NCI-H1436 (cell line): ENCODE measurements at regions not wholly inside any gene's neighbourhood (a gene's known extent, or its start where the extent isn't known, plus 50 kb on each side); places are given as distances from the start of the nearest gene placed in this dataset.
"Not testable (repeated sequence)": the region's sequence is repeated elsewhere in the genome, so short reads cannot be mapped to it uniquely, and the experiment has no call there.

ENCODE experiments used
- DNase-seq: peaks from one replicate; lab custom pipeline; 2025; lab: John Stamatoyannopoulos, UW

DNA sequence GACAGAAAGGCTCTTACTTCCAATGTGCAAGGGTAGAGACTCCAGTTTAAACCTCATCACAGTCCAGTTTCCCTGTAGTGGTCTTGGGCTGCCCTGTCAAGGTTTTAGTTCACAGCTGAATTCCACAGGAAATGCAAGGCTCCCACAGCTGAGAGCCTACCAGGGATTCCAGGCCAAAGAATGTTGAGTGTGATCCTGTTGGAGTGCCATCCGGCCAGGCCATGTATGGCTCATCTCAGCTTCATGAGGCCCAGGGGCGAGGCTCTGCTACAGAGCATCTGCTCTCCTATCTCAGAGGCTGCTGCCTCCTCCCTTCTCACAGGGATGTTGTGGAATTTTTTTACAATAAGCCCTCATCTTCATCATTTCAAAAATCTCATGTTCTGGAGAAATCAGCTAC lies 239.8 kb upstream of the CCL2 start:
- no peak for DNase-seq

DNA sequence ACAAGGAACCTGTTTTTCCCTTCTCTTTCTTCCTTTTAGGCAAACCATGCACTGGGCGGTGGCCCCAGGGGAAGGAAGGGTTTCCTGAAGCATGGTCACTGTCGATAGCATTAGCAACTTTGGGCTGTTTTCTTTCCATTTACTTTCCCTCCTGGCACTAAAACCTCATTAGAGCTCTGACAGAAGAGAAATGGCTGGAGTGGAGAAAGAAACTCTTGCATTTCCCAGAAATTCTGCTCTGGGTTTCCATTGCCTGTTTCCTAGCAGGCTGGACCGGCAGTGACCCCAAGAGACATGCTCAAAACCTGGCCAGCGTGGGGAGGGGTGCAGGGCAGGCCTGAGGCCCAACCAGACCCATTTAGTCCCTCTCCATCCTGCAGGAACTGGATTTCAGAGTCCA lies 230.7 kb upstream of the CCL2 start:
- DNase-seq: no peak

DNA sequence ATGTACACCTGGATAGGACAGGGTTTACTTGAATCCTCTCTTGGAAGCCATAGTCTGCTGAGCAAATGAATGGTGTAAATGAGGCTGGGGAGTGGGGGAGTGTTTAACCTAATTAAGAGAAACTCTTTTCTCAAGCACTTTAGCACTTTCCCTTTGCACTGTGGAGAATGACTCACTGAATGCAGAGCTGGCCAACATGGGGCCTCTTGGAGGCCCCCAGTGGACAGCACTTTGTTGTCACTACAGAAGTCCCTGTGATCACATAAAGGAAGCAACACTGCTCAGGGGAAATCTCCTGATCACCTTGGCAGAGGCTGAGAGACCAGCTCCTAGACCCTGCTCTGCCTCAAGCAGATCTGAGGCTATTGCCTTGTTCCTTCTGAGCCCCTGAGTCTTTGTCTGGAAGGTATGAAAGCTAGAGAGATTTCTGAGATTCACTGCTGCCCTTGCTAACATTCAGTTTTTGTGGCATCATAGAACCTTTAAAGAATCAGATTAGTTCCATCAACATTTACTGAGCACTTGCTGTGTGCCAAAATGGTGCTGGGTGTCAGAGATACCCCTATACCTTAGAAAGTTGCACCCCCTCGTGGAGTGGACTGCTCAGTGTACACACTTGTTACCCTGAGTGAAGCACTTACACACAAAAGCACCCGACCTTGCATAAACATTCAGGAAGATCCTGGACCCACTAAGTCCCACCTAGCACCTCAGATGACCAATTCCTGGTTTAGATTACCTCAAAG lies 230.1 kb upstream of the CCL2 start:
- DNase-seq: no peak

DNA sequence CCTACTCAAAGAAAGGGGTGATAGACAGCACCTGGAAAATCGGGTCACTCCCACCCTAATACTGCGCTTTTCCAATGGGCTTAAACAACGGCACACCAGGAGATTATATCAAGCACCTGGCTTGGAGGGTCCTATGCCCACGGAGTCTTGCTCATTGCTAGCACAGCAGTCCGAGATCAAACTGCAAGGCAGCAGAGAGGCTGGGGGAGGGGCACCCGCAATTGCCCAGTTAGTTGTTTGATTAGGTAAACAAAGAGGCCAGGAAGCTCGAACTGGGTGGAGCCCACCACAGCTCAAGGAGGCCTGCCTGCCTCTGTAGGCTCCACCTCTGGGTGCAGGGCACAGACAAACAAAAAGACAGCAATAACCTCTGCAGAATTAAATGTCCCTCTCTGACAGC lies 224.5 kb upstream of the CCL2 start:
- DNase-seq: not testable (repeated sequence)

DNA sequence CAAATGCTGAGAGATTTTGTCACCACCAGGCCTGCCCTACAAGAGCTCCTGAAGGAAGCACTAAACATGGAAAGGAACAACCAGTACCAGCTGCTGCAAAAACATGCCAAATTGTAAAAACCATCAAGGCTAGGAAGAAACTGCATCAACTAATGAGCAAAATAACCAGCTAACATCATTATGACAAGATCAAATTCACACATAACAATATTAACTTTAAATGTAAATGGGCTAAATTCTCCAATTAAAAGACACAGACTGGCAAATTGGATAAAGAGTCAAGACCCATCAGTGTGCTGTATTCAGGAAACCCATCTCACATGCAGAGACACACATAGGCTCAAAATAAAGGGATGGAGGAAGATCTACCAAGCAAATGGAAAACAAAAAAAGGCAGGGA lies 222.8 kb upstream of the CCL2 start:
- DNase-seq: not testable (repeated sequence)

DNA sequence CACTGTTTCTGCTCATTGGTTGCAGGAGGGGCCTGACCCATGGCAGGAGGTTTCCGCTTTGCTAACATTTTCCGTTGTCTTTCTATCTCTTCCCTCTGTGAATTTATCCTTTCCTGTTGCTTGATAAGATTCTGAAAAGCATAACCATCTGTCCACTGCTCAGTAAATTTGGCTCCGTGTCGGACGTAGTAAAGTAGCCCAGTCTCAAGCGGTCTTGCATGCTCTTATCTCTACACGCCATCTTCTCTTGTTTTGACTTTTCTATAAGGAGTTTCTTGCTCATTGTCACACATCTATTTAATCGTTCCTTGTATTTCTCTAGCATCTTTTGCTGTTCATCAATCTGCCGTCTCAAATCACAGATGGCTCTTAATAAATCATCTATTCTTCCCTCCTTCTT lies 216.3 kb upstream of the CCL2 start:
- not testable (repeated sequence) for DNase-seq

DNA sequence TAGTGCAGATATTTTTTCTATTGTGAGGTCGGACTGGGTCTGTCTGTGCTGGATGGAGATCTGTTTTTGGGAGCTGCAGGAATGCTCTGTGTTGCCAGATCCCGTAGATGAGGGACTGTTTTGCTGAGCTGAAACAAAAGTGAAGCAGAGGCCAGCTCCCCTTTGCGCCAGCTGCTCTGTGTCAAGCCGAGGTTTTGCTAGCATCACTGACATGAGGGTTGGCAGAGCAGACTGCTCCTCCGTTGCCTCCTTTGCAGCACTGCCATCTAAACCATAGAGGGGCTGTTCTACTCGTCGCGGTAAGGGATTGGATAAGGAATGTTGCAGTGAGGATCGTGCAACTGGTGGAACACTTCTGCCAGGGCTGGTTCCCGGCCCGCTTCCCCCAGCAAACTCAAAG lies 215.9 kb upstream of the CCL2 start:
- not testable (repeated sequence) for DNase-seq

DNA sequence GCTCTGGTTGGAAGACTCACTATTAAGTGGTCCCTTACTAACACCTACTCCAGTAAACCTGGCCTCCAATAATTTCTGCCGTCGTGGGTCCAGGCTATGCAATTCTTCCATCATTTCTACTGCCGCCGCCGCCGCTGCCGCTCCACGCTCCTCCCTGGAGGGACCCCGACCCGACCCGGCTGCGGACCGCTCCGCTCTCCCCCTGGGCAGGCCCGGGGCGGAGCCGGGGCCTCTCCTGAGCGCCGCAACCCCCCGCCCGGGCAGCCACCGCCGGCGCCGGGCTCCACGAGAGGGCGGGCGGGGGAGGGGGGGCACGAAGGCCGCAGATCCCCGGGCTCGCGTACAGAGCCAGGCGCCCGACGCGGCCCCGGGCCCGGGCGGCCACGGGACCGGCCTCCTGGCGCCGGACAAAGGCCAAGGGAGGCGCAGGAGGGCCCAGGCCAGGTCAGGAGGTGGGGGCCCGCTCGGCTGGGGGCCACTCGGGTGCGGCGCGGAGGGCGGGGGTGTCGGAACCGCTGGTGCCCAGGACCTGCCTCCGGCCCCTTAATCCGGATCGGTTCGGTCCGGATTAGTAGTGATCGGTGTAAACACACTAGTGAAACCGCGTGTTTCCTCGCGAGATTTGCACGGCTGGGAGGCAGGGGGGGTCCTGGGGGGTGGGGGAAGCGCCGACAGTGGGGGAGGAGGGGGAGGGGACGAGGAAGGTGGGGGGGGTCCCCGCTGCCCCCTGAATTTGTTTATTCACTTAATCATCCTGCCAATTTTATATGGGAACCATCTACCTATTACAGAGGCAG lies 215.1 kb upstream of the CCL2 start:
- DNase-seq: peak; percentile 1

DNA sequence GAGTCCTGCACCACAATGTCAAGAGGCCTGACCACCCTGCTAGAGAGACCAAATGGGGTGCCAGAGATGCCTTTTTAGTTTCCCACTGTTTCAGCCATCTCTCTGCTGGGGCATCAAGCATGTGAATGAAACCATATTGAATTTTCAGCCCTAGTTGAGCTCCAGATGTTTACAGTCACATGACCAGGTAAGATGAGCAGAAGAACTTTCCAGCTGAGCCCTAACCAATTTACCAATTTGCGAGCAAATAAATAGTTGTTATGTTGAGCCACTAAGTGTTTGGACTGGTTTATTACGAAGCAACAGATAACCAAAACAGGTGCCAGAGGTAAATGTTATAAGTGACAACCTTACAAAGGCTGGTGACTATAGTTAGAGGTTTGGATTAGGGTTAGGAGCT lies 209.1 kb upstream of the CCL2 start:
- DNase-seq: no peak

DNA sequence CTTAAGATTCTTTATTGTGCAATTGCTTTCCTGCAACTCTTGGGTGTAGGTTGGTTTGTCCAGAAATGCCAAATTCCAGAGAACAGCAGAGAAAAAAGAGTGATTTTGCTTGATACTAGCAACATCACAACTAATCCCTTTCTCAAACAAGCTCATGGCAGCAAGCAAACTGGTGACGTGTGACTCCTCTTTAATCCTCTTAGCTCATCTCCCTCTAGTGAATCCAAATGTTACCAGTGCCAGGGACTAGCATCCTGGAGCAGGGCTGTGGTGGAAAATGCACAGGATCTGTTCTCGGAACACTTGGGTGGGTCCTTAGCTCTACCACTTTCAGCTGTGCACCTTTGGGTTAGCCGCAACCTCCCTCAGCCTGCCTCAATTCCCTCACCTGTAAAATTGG lies 204.0 kb upstream of the CCL2 start:
- no peak for DNase-seq

DNA sequence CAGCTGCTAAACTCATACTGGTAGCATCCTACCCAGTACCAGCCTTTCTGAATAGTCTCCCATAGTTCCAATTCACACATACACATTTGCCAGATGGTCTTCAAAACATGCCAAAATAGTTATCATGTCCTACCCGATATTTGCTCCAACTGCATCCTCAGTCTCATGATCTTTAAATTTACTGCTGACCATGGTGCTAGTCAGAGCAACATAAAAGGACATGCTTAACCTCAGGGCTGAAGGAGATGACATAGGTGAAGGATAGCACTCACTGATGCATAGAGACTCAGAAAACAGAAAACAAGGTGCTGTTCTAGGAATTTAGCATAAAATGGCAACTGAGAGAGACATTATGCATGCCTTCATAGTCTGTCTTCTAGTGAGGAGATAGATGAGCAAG lies 200.6 kb upstream of the CCL2 start:
- no peak for DNase-seq

DNA sequence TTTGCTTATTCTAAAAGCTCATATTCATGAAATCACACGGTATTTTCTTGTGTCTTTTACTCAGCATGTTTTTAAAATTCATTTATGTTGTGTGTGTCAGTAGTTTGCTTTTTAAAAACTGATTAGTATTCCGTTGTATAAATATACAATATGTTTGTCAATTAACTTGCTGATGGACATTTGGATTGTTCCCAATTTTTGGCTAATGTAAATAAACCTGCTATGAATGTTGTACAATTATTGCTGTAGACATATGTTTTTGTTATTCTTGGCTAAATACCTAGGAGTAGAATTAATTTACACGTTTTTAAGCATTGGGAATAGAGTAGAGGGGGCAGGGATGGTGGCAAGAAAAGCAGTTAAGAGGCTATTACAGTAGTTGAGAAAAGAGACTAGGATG lies 199.5 kb upstream of the CCL2 start:
- DNase-seq: no peak

DNA sequence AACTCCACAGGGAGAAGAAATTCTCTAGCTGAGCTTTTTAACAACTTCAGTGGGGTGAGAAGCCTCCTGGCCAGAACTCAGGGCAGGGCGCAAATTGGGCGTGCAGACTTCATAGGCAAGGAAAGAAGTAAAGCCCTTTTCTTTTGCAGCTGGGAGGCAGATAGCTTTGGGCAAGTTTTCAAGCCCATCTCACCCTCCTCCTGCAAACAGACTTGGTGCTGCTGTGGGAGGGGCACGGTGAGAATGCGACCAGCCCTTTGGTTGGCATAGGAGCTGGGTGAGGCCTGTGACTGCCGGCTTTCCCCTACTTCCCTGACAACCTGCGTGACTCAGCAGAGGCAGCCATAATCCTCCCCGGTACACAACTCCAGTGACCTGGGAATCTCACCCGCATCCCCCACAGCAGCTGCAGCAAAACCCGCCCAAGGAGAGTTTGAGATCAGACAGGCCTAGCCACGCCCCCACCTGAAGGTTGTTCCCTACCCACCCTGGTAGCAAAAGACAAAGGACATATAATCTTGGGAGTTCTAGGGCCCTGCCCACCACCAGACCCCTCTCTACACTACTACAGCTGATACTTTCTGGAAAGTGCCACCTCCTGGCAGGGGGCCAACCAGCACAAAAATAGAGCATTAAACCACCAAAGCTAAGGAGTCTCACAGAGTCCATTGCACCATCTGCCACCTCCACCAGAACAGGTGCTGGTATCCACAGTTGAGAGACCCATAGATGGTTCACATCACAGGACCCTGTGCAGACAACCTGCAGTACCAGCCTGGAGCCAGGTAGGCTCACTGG lies 195.5 kb upstream of the CCL2 start:
- no peak for DNase-seq

DNA sequence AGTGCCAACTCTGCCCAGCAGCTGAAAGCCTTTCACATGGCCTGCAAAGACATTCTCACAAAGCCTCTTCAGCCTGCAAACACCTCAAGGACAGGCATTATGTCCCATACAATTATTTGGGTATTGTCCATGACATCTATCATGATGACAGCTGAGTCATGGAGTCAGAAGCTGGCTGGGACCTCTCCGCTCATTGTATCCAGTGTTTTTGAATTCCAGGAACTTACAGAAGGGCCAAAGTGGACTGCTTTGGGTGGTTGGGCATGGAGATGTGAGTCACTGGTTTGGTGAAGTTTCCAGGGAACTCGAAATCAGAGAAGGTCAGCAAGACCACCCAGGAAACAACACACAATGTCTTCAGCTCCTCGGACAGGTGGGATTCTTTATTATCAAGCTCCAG lies 188.6 kb upstream of the CCL2 start:
- DNase-seq: no peak

DNA sequence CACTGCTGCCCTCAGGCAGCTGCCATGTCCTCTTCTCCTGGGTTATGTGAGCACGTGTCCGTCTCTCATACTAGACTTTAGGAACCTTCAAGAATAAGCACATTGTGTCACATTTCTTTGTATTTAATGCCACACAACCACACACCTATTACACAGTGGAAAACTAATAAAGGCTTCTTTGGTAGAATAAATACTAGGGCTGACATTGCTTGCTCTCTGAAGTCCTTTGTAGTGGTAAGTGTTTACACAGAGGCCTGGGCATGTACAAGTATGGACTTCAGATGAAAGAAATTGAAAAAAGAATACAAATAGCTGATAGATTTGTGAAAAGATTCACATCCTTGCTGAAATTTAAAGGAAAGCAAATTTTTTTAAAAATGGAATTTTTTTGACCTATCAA lies 188.1 kb upstream of the CCL2 start:
- no peak for DNase-seq

DNA sequence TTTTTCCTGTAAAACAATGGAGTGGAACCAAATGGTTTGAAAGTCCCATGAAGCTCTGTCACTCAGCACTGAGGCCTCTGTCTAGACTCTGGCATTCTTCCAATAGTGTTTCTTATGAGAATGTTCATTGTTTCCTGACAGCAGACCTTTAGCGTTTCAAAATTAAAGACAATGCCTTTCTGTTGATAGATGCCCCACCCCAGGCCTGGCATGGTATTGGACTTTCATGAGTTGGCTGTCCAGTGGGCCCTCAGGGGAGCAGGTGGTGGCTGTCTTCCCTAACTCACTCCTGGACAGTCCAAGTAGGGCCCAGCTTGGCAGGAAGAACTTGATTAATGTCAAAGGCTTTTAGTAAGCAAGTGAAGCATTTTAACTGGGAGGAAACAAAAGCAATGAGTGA lies 186.5 kb upstream of the CCL2 start:
- no peak for DNase-seq

DNA sequence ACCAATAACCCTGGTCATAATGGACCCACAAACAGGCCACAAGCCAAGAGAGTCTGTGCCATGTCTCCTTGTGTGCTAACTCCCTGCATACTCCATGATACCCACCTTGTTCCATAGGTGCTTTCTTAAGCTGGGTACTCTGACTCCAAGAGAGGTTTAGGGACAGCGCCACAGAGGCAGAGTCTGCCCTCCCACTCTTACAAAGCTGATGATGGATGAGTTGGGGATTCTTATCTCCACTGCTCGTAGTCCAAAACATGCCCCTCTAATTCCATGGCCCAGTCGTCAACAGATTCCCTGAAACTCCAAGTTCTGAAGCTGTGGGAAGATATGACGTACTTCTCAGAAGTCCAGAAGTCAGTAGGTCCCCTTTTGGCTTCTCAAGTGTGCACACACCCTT lies 184.4 kb upstream of the CCL2 start:
- DNase-seq: no peak

DNA sequence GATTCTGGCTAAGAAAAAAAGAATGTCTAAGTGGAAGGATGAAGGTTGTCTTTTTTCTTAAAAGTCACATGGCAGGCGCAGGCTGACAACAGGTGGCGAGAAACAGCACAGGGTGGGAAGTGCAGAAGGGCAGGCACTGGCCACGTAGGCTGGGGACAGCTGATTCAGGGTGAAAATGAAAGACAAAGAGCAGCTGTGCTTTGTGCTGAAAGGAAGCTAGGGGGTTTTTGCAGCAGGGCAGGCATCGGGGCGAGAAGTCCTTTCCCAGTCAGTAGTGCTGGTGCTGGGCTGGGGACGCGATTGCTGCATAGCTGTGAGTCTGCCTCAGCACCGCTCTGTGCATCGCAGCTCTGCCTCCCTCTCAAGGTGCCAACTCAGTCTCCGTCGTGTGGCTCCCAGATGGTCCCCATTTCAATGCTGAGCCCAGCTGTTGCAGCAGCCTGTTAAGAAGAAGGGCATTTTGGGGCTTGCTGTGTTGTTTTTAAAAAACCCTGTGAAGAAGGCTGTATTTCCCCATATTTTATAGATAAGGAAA lies 183.1 kb upstream of the CCL2 start:
- DNase-seq: no peak

DNA sequence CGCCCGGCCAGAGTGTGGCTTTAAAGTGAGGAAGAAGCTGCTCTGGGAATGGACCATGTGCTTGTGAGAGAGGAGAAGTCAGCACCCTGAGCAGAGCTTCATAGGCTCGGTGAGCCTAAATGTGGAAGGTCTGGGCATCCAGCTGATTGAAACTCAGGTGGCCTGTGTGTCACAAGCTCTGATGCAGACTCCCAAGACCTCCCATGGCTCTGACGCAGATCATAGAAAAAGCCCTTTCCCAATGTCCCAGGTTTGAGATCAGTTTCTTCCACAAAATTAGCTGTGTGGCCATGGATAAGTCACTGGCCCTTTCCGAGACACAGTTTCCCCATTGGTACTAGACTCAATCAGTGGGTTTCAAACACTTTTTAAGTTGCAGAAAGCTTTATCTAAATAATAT lies 180.0 kb upstream of the CCL2 start:
- no peak for DNase-seq

DNA sequence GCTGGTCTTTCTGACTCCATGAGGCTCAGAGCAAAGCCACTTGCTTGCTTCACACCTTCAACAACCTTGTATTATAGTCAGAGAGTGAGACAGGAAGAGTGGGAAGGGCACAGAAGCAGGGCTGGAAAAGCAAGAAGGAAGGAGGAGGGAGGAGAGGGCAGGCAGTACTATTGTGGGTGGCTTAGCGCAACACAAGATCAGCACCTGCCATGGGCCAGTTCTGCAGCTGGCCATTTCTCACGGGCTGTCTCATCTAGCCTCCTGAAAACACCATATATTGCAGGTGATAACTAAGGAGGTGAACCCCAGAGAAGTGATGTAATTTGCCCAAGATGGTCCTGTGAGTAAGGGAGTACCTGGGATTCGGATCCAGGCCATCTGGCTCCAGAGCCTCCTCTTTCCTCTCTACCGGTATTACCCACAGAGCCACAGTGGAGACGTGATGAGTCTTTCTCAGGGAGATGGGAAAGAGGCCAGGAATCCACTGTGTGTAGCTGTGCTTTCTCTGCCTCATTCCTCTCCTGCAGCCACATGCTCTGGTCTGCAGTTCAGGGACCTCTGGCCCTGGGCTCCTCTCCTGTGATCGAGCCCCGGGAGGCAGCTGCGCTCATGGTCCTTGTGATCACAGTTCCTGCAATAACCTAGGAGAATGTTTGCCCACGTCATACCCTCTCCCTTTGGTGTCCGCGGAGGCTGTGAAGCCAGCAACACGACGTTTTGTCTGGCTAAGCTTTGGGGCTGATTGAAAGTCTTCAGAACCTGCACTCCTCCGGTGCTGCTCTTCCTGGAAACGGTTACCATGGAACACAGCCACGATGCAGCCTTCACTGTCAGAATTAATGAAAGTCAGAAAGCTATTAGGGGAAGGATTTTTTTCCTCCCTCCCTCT lies 178.1 kb upstream of the CCL2 start:
- no peak for DNase-seq

DNA sequence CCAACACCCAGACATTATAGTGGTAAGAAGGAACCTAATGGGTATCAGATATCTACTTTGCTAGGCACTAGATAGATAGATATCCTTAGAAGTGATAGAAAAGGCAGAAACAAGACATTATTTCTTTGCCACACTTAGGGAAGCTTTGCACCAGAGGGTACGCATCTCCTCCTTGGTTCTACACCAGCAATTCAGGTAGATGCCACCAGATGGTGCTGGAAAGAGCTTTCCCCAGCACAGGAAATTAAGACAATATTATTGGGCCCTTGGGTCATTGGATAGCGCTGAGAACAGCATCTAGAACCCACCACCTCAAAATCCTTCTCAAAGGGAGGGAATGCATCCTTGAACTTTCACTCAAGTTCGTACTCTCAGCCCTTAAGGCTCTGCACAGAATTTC lies 173.8 kb upstream of the CCL2 start:
- no peak for DNase-seq

DNA sequence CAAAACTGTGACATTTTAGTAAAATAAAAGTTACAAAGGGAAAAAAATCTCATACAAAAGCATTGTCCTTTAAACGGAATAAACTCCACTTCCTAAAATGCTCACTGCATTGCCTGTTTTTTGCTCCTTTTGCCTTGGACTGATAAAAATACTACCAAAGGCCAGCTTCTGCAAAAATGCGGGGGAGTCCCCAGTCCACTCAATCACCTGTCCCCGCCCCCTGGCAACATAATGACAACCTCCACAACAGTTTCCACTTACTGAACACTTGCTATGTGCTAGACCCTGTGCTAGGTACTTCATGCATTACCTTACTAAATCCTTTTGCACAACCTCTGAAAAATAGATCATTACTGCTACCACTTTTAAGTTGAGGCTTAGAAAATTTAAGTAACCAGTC lies 172.7 kb upstream of the CCL2 start:
- no peak for DNase-seq
